Retinal pigment epithelial cell (primary cell): ENCODE measurements at regions not wholly inside any gene's neighbourhood (a gene's known extent, or its start where the extent isn't known, plus 50 kb on each side); places are given as distances from the start of the nearest gene placed in this dataset.
"Not testable (repeated sequence)": the region's sequence is repeated elsewhere in the genome, so short reads cannot be mapped to it uniquely, and the experiment has no call there.

ENCODE experiments used
- DNase-seq: peaks from one replicate; pipeline ENCODE4 v3.0.0-alpha.2; 2010; ENCODE audit warnings: low read depth
- H3K4me3 ChIP-seq: 2 replicates; pipeline ENCODE4 v1.5.1; 2011; ENCODE audit warnings: mild to moderate bottlenecking, low read length, control low read depth, moderate library complexity
- CTCF ChIP-seq: conservative IDR thresholded peaks from 2 replicates; pipeline ENCODE4 v1.5.1; 2011; ENCODE audit warnings: low read depth, low read length, control low read depth, inconsistent platforms

GRCh38 chr20:53818457-53819177, 225.0 kb upstream of the ZNF217 start:
- no peak for DNase-seq
- no peak for TF ChIP-seq CTCF
- H3K4me3 ChIP-seq = no peak overlapping the region

GRCh38 chr20:53817513-53817912, 223.9 kb upstream of the ZNF217 start:
- not testable (repeated sequence) for DNase-seq, H3K4me3 ChIP-seq

GRCh38 chr20:53816872-53817398, 223.3 kb upstream of the ZNF217 start:
- no peak for DNase-seq
- no peak for TF ChIP-seq CTCF
- no peak overlapping the region for H3K4me3 ChIP-seq

- DNase-seq = no peak
- no peak for TF ChIP-seq CTCF
- H3K4me3 ChIP-seq = no peak overlapping the region
These were observed 221.9 kb upstream of the ZNF217 start for GRCh38 chr20:53815509-53815908.

- H3K4me3 ChIP-seq = no peak overlapping the region
- no peak for TF ChIP-seq CTCF
- no peak for DNase-seq
These were observed 220.4 kb upstream of the ZNF217 start for GRCh38 chr20:53814060-53814459.

GRCh38 chr20:53813636-53814035, 220.0 kb upstream of the ZNF217 start:
- no peak for DNase-seq
- TF ChIP-seq CTCF = no peak
- H3K4me3 ChIP-seq = no peak overlapping the region

GRCh38 chr20:53811577-53811976, 217.9 kb upstream of the ZNF217 start:
- no peak for DNase-seq
- no peak overlapping the region for H3K4me3 ChIP-seq
- no peak for TF ChIP-seq CTCF
